ENCODE measurements at regions not wholly inside any gene's neighbourhood (a gene's known extent, or its start where the extent isn't known, plus 50 kb on each side); places are given as distances from the start of the nearest gene placed in this dataset.

DNA sequence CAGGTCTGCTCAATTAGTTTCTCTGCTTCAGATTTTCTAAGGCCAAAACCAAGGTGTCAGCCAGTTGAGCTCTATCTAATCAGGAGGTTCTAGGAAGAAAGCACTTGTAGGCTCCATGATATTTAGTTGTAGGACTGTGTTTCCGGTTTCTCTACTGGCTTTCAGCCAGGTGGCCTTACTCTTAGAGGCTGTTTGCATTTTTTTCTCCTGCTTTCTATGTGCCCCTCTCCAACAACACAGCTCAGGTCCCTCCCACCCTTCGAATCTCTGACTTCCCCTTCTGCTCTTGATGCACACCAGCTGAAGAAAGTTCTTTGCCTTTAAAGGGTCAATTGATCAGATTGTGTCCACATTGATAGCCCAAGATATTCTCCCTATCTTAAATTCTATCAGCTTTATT is 245.2 kb downstream of the RAB28 start:
- TF ChIP-seq CTCF (conservative IDR thresholded peaks at IDR 0.05; ENCODE audit: low read depth in 2 of 2), result no peak
- TF ChIP-seq NANOG (IDR thresholded peaks at IDR 0.05; ENCODE audit: borderline replicate concordance), result no peak
- no peak for TF ChIP-seq POLR2AphosphoS5 (IDR thresholded peaks at IDR 0.05; ENCODE audit: low read depth)
